Caco-2 (cell line): ENCODE measurements at regions not wholly inside any gene's neighbourhood (a gene's known extent, or its start where the extent isn't known, plus 50 kb on each side); places are given as distances from the start of the nearest gene placed in this dataset.

Experiments
- BruUV-seq: library from RNA; stranded (reverse); fragments of 400-500 nt; replicated peaks from 2 replicates; lab custom pipeline; 2021; lab: Mats Ljungman, UMichigan
- CTCF ChIA-PET: fragments of 300-600 bp; sonication (Branson Sonifier 250); formaldehyde crosslinking; loops from one replicate; lab custom pipeline; 2022; ENCODE audit warnings: antibody characterized with exemption; lab: Charles Lee
- POLR2A ChIA-PET: fragments of 300-600 bp; sonication (Branson Sonifier 250); formaldehyde crosslinking; loops from one replicate; lab custom pipeline; 2022; ENCODE audit warnings: antibody characterized with exemption; lab: Charles Lee
- DNase-seq, 2 experiments: peaks; one replicate each; pipeline versions ENCODE4 v3.0.0 to v3.0.0-alpha.2; 2020 to 2022
- H3K27me3 ChIP-seq: replicated peaks from 2 replicates; pipeline ENCODE4 v1.6.0; 2011; ENCODE audit warnings: low read length; ENCODE audit not compliant: control insufficient read depth, insufficient read depth
- H3K36me3 ChIP-seq: 2 replicates; pipeline ENCODE4 v1.5.1; 2011; ENCODE audit warnings: low read length; ENCODE audit not compliant: control insufficient read depth, insufficient read depth
- H3K4me1 ChIP-seq: fragments of 250-450 bp; sonication (Bioruptor Pico); 2 replicates; pipeline ENCODE4 v1.5.1; 2020; ENCODE audit warnings: mild to moderate bottlenecking
- H3K4me3 ChIP-seq: 2 replicates; pipeline ENCODE4 v1.5.1; 2011; ENCODE audit warnings: low read depth, mild to moderate bottlenecking, control low read depth, low read length
- H3K9me3 ChIP-seq: fragments of 250-450 bp; sonication (Bioruptor Pico); 2 replicates; pipeline ENCODE4 v1.5.1; 2020; ENCODE audit warnings: mild to moderate bottlenecking, moderate library complexity
- H3K27ac Mint-ChIP-seq: one replicate; pipeline ENCODE4 v1.8.0; 2022; ENCODE audit warnings: mixed read lengths; ENCODE audit not compliant: unreplicated experiment
- H3K27me3 Mint-ChIP-seq: one replicate; pipeline ENCODE4 v1.8.0; 2022; ENCODE audit warnings: mixed read lengths; ENCODE audit not compliant: insufficient read depth, unreplicated experiment
- H3K36me3 Mint-ChIP-seq: one replicate; pipeline ENCODE4 v1.8.0; 2022; ENCODE audit warnings: mild to moderate bottlenecking, mixed read lengths; ENCODE audit not compliant: insufficient read depth, unreplicated experiment
- H3K4me1 Mint-ChIP-seq: one replicate; pipeline ENCODE4 v1.8.0; 2022; ENCODE audit warnings: low read depth, mixed read lengths; ENCODE audit not compliant: unreplicated experiment
- H3K4me3 Mint-ChIP-seq: one replicate; pipeline ENCODE4 v1.8.0; 2022; ENCODE audit warnings: mild to moderate bottlenecking, moderate library complexity, mixed read lengths; ENCODE audit not compliant: unreplicated experiment
- H3K9me3 Mint-ChIP-seq: one replicate; pipeline ENCODE4 v1.8.0; 2022; ENCODE audit warnings: mixed read lengths; ENCODE audit not compliant: unreplicated experiment
- CTCF ChIP-seq, 2 experiments: fragments of 200-600 bp in 1 of 2; IDR thresholded peaks; 1 replicate in 1 of 2; 2 replicates in 1 of 2; pipeline versions ENCODE4 v1.5.1 to v1.8.0; 2011 to 2022; ENCODE audit warnings: antibody characterized with exemption in 1 of 2, control low read depth in 1 of 2, inconsistent platforms in 1 of 2, low read depth in 1 of 2, low read length in 1 of 2, mild to moderate bottlenecking in 1 of 2, moderate library complexity in 1 of 2; ENCODE audit not compliant: insufficient read depth in 1 of 2, severe bottlenecking in 1 of 2, unreplicated experiment in 1 of 2
- intact Hi-C: fragments of 100-400 bp; cut with micrococcal nuclease; formaldehyde crosslinking; loops from one replicate; pipeline ENCODE4 v1.10.0; 2022; ENCODE audit not compliant: unreplicated experiment

DNA sequence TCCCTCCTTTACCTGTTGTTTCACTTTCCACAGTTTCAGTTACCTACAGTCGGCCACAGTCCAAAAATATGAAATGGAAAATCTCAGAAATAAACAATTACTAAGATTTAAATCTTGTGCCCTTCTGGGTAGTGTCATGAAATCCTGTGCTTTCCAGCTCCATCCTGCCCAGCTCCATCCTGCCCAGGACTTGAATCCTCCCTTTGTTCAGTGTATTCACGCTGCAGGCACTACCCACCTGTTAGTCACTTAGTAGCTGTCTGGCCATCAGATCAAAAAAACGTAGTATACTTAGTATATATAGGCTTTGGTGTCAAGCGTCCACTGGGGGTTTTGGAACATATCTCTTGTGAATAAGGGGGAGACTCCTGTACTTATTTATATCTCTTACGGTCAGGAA lies 329.0 kb upstream of the SEMA6D start:
- H3K27ac Mint-ChIP-seq = no peak overlapping the region
- no peak for TF ChIP-seq CTCF (IDR thresholded peaks at IDR 0.05; ENCODE audit: insufficient read depth in 1 of 2, low read depth in 1 of 2, low read length in 1 of 2, severe bottlenecking in 1 of 2, unreplicated experiment in 1 of 2)
- H3K4me3 Mint-ChIP-seq = no peak overlapping the region
- no peaks in the 10 kb centered on the region for H3K27me3 ChIP-seq
- intact Hi-C loops = no loop called here
- H3K4me1 ChIP-seq = peaks cover 3% of the 10 kb centered on the region; the same call in 1 of the 2 replicates
- H3K36me3 ChIP-seq = no peaks in the 10 kb centered on the region
- no peaks in the 10 kb centered on the region for H3K4me1 Mint-ChIP-seq
- H3K9me3 ChIP-seq = no peaks in the 10 kb centered on the region
- H3K9me3 Mint-ChIP-seq = no peaks in the 10 kb centered on the region
- CTCF ChIA-PET = no interaction called here
- no peak for DNase-seq
- BruUV-seq = no TSS peak
- H3K36me3 Mint-ChIP-seq = no peaks in the 10 kb centered on the region
- POLR2A ChIA-PET = no interaction called here
- no peak overlapping the region for H3K4me3 ChIP-seq
- peaks cover 16% of the 10 kb centered on the region for H3K27me3 Mint-ChIP-seq

DNA sequence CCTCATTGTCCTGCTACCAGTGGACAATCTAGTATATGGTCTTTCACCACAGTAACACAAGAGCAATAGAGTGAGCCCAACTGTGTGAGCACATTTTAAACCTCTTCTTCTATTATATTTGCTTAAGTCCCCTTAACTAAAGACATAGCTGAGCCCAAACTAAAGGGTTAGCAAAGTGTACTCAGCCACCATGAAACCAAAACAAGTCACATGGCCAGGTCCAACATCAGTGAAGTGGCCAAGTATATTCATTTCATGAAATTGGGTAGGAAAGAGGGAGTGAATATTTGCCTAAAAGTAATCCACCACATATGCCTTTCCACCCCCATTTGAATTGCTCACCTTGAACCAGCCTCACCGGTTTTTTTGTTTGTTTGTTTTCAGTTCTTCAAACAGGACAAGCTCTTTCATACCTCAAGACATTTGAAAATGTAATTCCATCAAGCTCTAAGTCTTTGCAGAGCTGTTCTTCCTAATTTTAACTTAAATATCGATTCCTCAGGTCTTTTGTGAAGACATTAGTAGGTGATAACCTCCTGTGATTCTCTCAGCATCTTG lies 327.0 kb upstream of the SEMA6D start:
- Mint-ChIP-seq H3K4me3 (no peak overlapping the region), H3K9me3 (no peaks in the 10 kb centered on the region), H3K27ac (no peak overlapping the region), H3K36me3 (no peaks in the 10 kb centered on the region), H3K4me1 (no peaks in the 10 kb centered on the region), H3K27me3 (peaks cover 16% of the 10 kb centered on the region)
- no peaks in the 10 kb centered on the region for H3K4me1 ChIP-seq
- intact Hi-C loops = no loop called here
- DNase-seq = no peak
- no TSS peak for BruUV-seq
- CTCF ChIA-PET = no interaction called here
- H3K4me3 ChIP-seq = no peak overlapping the region
- H3K36me3 ChIP-seq = no peaks in the 10 kb centered on the region
- POLR2A ChIA-PET = no interaction called here
- no peaks in the 10 kb centered on the region for H3K9me3 ChIP-seq
- H3K27me3 ChIP-seq = no peaks in the 10 kb centered on the region
- TF ChIP-seq CTCF (IDR thresholded peaks at IDR 0.05; ENCODE audit: insufficient read depth in 1 of 2, low read depth in 1 of 2, low read length in 1 of 2, severe bottlenecking in 1 of 2, unreplicated experiment in 1 of 2) = no peak

- POLR2A ChIA-PET = no interaction called here
- no peak for TF ChIP-seq CTCF (IDR thresholded peaks at IDR 0.05; ENCODE audit: insufficient read depth in 1 of 2, low read depth in 1 of 2, low read length in 1 of 2, severe bottlenecking in 1 of 2, unreplicated experiment in 1 of 2)
- no TSS peak for BruUV-seq
Observed at GRCh38 chr15:47394286-47394809, 323.0 kb upstream of the SEMA6D start.

More at GRCh38 chr15:47394286-47394809, 323.0 kb upstream of the SEMA6D start:
- H3K9me3 ChIP-seq = no peaks in the 10 kb centered on the region
- CTCF ChIA-PET = interaction anchor here (1.0 kb wide), 1 partner anchor 24 kb away, joined by 3 read pairs; no protein-coding TSS in a partner anchor
- no peak for DNase-seq
- H3K4me1 Mint-ChIP-seq = no peaks in the 10 kb centered on the region
- H3K4me3 ChIP-seq = no peak overlapping the region
- no peaks in the 10 kb centered on the region for H3K36me3 Mint-ChIP-seq
- H3K4me1 ChIP-seq = no peaks in the 10 kb centered on the region
- H3K4me3 Mint-ChIP-seq = no peak overlapping the region
- H3K27ac Mint-ChIP-seq = no peak overlapping the region
- no peaks in the 10 kb centered on the region for H3K27me3 ChIP-seq
- intact Hi-C loops = no loop called here
- H3K36me3 ChIP-seq = no peaks in the 10 kb centered on the region
- no peaks in the 10 kb centered on the region for H3K9me3 Mint-ChIP-seq
- peaks cover 17% of the 10 kb centered on the region for H3K27me3 Mint-ChIP-seq
